OCI-LY3 (cell line): ENCODE measurements at regions not wholly inside any gene's neighbourhood (a gene's known extent, or its start where the extent isn't known, plus 50 kb on each side); places are given as distances from the start of the nearest gene placed in this dataset.

Experiments
- EZH2phosphoT487 ChIP-seq: fragments of 200-600 bp; shearing (Covaris generic); IDR thresholded peaks from 2 replicates; pipeline ENCODE4 v1.6.1; 2018; ENCODE audit warnings: antibody characterized with exemption, mixed run types, low read depth
- TF ChIP-seq, protein P1 (sequence below): fragments of 200-600, 300-600 bp; sonication (generic); IDR thresholded peaks from 2 replicates; pipeline ENCODE4 v1.5.1; 2014; ENCODE audit warnings: antibody characterized with exemption, low read length, low read depth

DNA sequence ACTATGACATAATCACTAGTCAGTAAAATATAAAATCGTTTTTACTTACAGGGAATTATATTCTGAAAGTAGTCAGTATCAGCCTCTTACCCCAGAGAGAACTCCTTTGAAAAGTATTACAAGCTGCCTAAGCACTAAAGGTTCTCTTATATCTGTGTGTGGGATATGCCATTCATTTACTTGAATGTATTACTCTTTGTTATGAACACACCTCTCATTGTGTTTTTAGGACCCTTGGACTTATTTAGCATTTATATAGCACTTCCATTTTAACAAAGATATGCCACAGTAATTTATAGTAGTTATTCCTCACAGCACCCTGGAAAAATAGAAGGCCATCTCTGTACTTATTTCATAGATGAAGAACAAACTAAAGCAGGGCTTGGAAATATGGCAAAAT lies 1178.0 kb downstream of the OLFM4 start:
- TF ChIP-seq, protein P1, sequence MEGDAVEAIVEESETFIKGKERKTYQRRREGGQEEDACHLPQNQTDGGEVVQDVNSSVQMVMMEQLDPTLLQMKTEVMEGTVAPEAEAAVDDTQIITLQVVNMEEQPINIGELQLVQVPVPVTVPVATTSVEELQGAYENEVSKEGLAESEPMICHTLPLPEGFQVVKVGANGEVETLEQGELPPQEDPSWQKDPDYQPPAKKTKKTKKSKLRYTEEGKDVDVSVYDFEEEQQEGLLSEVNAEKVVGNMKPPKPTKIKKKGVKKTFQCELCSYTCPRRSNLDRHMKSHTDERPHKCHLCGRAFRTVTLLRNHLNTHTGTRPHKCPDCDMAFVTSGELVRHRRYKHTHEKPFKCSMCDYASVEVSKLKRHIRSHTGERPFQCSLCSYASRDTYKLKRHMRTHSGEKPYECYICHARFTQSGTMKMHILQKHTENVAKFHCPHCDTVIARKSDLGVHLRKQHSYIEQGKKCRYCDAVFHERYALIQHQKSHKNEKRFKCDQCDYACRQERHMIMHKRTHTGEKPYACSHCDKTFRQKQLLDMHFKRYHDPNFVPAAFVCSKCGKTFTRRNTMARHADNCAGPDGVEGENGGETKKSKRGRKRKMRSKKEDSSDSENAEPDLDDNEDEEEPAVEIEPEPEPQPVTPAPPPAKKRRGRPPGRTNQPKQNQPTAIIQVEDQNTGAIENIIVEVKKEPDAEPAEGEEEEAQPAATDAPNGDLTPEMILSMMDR = no peak
- no peak for TF ChIP-seq EZH2phosphoT487
